ENCODE measurements at regions not wholly inside any gene's neighbourhood (a gene's known extent, or its start where the extent isn't known, plus 50 kb on each side); places are given as distances from the start of the nearest gene placed in this dataset.

GRCh38 chr3:25038922-25039321 is 389.1 kb upstream of the RARB start:
- Histone ChIP-seq H3K9ac (ENCODE audit: low read depth, low read length) (no peak overlapping the region), H2AFZ (replicated peaks; ENCODE audit: low read length, poor library complexity) (no peak overlapping the region), H2BK120ac (ENCODE audit: low read depth, low read length) (no peak overlapping the region), H3K36me3 (ENCODE audit: control insufficient read depth, insufficient read depth, low read length) (no peaks in the 10 kb centered on the region), H4K8ac (ENCODE audit: low read depth in 2 of 2, low read length in 2 of 2) (no peak overlapping the region), H2BK5ac (ENCODE audit: low read depth, low read length, poor library complexity, severe bottlenecking) (no peak overlapping the region), H2BK20ac (ENCODE audit: low read depth, low read length) (no peak overlapping the region), H3K79me1 (ENCODE audit: low read depth in 1 of 2, low read length in 2 of 2) (no peaks in the 10 kb centered on the region), H3K27me3 (ENCODE audit: control insufficient read depth, insufficient read depth, low read length) (no peaks in the 10 kb centered on the region), H3K9me3 (ENCODE audit: control insufficient read depth, insufficient read depth, low read length) (no peaks in the 10 kb centered on the region), H3K4me2 (ENCODE audit: low read depth, low read length) (no peak overlapping the region), H3K4ac (ENCODE audit: low read depth, low read length) (no peak overlapping the region), H3K27ac (ENCODE audit: insufficient read depth, low read length) (no peak overlapping the region), H4K91ac (ENCODE audit: insufficient read depth, low read depth, low read length) (no peak overlapping the region), H4K5ac (ENCODE audit: low read depth, low read length) (no peak overlapping the region), H3K18ac (ENCODE audit: low read depth, low read length) (no peak overlapping the region), H3K9me1 (ENCODE audit: insufficient read depth, low read length) (no peaks in the 10 kb centered on the region), H2AK9ac (replicated peaks; ENCODE audit: low read depth, low read length, poor library complexity) (no peak overlapping the region), H2AK5ac (ENCODE audit: low read depth, low read length) (no peak overlapping the region), H3K23ac (ENCODE audit: low read depth, low read length) (no peak overlapping the region), H3K4me1 (ENCODE audit: control insufficient read depth, insufficient read depth, low read length) (no peaks in the 10 kb centered on the region), H3K56ac (ENCODE audit: extremely low read depth, insufficient read depth, low read length) (no peak overlapping the region), H2BK15ac (ENCODE audit: low read depth, low read length) (no peak overlapping the region), H3K4me3 (ENCODE audit: insufficient read depth, low read depth, low read length) (no peak overlapping the region), H4K20me1 (ENCODE audit: insufficient read depth, low read length) (no peaks in the 10 kb centered on the region), H3K14ac (replicated peaks; ENCODE audit: low read depth, low read length) (no peak overlapping the region)
- DNase-seq (no peak), ATAC-seq (ENCODE audit: low read depth) (no peak)
- 0% methylated on average over 1 of the region's 4 CpGs; no CpG with 5 or more reads in 1 of the 2 experiments for WGBS, 2 experiments (ENCODE audit: extremely low coverage in 2 of 2, insufficient read length in 1 of 2)
- dilution Hi-C loops (cut with HindIII; ENCODE audit: low sequenced_read_pairs, unreplicated experiment) = no loop called here
- intact Hi-C loops (cut with micrococcal nuclease) = no loop called here
- CTCF ChIA-PET = no interaction called here
- POLR2A ChIA-PET (ENCODE audit: unreplicated experiment) = no interaction called here
- TF ChIP-seq MXI1 (IDR thresholded peaks at IDR 0.05; ENCODE audit: borderline replicate concordance, low read depth, low read length) (no peak), FOS (IDR thresholded peaks at IDR 0.05; ENCODE audit: low read depth, low read length) (no peak), CTCF (conservative IDR thresholded peaks at IDR 0.05; ENCODE audit: low read depth, low read length) (no peak), RCOR1 (IDR thresholded peaks at IDR 0.05; ENCODE audit: insufficient replicate concordance, low read length) (no peak), MAFK (IDR thresholded peaks at IDR 0.05; ENCODE audit: low read depth, low read length) (no peak), BHLHE40 (IDR thresholded peaks at IDR 0.05; ENCODE audit: low read depth, low read length) (no peak), SMC3 (IDR thresholded peaks at IDR 0.05; ENCODE audit: low read depth, low read length) (no peak), ELK1 (IDR thresholded peaks at IDR 0.05; ENCODE audit: borderline replicate concordance, low read depth, low read length) (no peak)
- in situ Hi-C loops (cut with MboI; ENCODE audit: low sequenced_read_pairs) = no loop called here
- BruUV-seq (replicated peaks) = no TSS peak
